IPS-NIHi11 (cell line): ENCODE measurements at regions not wholly inside any gene's neighbourhood (a gene's known extent, or its start where the extent isn't known, plus 50 kb on each side); places are given as distances from the start of the nearest gene placed in this dataset.
"Not testable (repeated sequence)": the region's sequence is repeated elsewhere in the genome, so short reads cannot be mapped to it uniquely, and the experiment has no call there.

Source experiments
- DNase-seq: peaks from one replicate; pipeline ENCODE4 v3.0.0; 2012; ENCODE audit warnings: mixed read lengths, low spot score

- not testable (repeated sequence) for DNase-seq
These were observed 56.9 kb upstream of the NBPF20 start for GRCh38 chr1:145482214-145482860.

- DNase-seq, result not testable (repeated sequence)
These were observed 50.6 kb upstream of the NBPF20 start for GRCh38 chr1:145475962-145476361.

- DNase-seq, result not testable (repeated sequence)
These were observed 50.0 kb upstream of the NBPF20 start for GRCh38 chr1:145475369-145475915.
